ENCODE measurements at regions not wholly inside any gene's neighbourhood (a gene's known extent, or its start where the extent isn't known, plus 50 kb on each side); places are given as distances from the start of the nearest gene placed in this dataset.

GRCh38 chr5:118144540-118144939 lies 843.8 kb downstream of the DTWD2 start:
- DNase-seq (ENCODE audit: low spot score) = no peak
- Histone ChIP-seq H3K36me3 (no peaks in the 10 kb centered on the region), H3K27me3 (replicated peaks; ENCODE audit: insufficient read depth) (no peaks in the 10 kb centered on the region), H3K27ac (no peak overlapping the region), H3K4me3 (no peak overlapping the region), H3K4me1 (replicated peaks) (no peaks in the 10 kb centered on the region), H3K9me3 (no peaks in the 10 kb centered on the region)
- 54% methylated on average over 2 of the region's 2 CpGs for WGBS
- TF ChIP-seq POLR2A (IDR thresholded peaks at IDR 0.05) (no peak), CTCF (IDR thresholded peaks at IDR 0.05) (no peak), POLR2AphosphoS5 (IDR thresholded peaks at IDR 0.05) (no peak)
- intact Hi-C loops (cut with DNase I) = no loop called here

- Histone ChIP-seq H3K27me3 (replicated peaks; ENCODE audit: insufficient read depth) (no peaks in the 10 kb centered on the region), H3K27ac (no peak overlapping the region), H3K9me3 (no peaks in the 10 kb centered on the region), H3K36me3 (no peaks in the 10 kb centered on the region), H3K4me1 (replicated peaks) (no peaks in the 10 kb centered on the region), H3K4me3 (no peak overlapping the region)
- intact Hi-C loops (cut with DNase I) = no loop called here
- no peak for TF ChIP-seq POLR2AphosphoS5 (IDR thresholded peaks at IDR 0.05)
- TF ChIP-seq CTCF (IDR thresholded peaks at IDR 0.05) = no peak
- TF ChIP-seq POLR2A (IDR thresholded peaks at IDR 0.05) = no peak
- WGBS = 24% methylated on average over 1 of the region's 1 CpG
- no peak for DNase-seq (ENCODE audit: low spot score)
Measured at GRCh38 chr5:118139361-118139760, 849.0 kb downstream of the DTWD2 start.

GRCh38 chr5:118126159-118126558 lies 862.2 kb downstream of the DTWD2 start:
- intact Hi-C loops (cut with DNase I) = no loop called here
- no peaks in the 10 kb centered on the region for H3K27me3 ChIP-seq (replicated peaks; ENCODE audit: insufficient read depth)
- DNase-seq (ENCODE audit: low spot score) = no peak
- TF ChIP-seq POLR2A (IDR thresholded peaks at IDR 0.05) (no peak), CTCF (IDR thresholded peaks at IDR 0.05) (no peak), POLR2AphosphoS5 (IDR thresholded peaks at IDR 0.05) (no peak)
- H3K9me3 ChIP-seq = no peaks in the 10 kb centered on the region
- no peaks in the 10 kb centered on the region for H3K4me1 ChIP-seq (replicated peaks)
- no peak overlapping the region for H3K27ac ChIP-seq
- no peak overlapping the region for H3K4me3 ChIP-seq
- H3K36me3 ChIP-seq = no peaks in the 10 kb centered on the region

DNA sequence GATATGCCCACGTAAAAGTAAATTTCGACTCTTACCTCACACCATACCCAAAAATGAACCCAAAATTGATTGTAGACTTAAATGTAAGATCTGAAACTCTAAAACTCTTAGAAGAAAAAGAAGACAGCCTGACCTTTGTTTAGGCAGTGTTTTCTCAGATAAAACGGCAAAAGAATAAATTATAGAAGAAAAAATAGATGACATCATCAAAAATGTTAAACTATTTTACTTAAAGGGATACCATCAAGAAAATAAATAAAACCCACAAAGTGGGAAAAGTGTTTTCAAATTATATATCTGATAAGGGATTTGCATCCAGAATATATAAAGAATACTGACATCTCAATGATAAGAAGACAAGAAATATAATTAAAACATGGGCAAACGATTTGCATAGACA lies 862.7 kb downstream of the DTWD2 start:
- H3K27ac ChIP-seq = no peak overlapping the region
- H3K4me1 ChIP-seq (replicated peaks) = no peaks in the 10 kb centered on the region
- no peaks in the 10 kb centered on the region for H3K36me3 ChIP-seq
- H3K27me3 ChIP-seq (replicated peaks; ENCODE audit: insufficient read depth) = no peaks in the 10 kb centered on the region
- no peak for DNase-seq (ENCODE audit: low spot score)
- no peaks in the 10 kb centered on the region for H3K9me3 ChIP-seq
- intact Hi-C loops (cut with DNase I) = no loop called here
- WGBS = 89% methylated on average over 4 of the region's 4 CpGs
- no peak overlapping the region for H3K4me3 ChIP-seq
- no peak for TF ChIP-seq POLR2AphosphoS5 (IDR thresholded peaks at IDR 0.05)
- no peak for TF ChIP-seq CTCF (IDR thresholded peaks at IDR 0.05)

- Histone ChIP-seq H3K27ac (no peak overlapping the region), H3K36me3 (no peaks in the 10 kb centered on the region), H3K9me3 (no peaks in the 10 kb centered on the region), H3K4me3 (no peak overlapping the region), H3K4me1 (replicated peaks) (no peaks in the 10 kb centered on the region), H3K27me3 (replicated peaks; ENCODE audit: insufficient read depth) (no peaks in the 10 kb centered on the region)
- TF ChIP-seq CTCF (IDR thresholded peaks at IDR 0.05) (no peak), POLR2A (IDR thresholded peaks at IDR 0.05) (no peak), POLR2AphosphoS5 (IDR thresholded peaks at IDR 0.05) (no peak)
- DNase-seq (ENCODE audit: low spot score) = no peak
- intact Hi-C loops (cut with DNase I) = no loop called here
- WGBS = 89% methylated on average over 3 of the region's 3 CpGs
Measured at GRCh38 chr5:118121258-118121657, 867.1 kb downstream of the DTWD2 start.
